Ishikawa (cell line): ENCODE measurements at regions not wholly inside any gene's neighbourhood (a gene's known extent, or its start where the extent isn't known, plus 50 kb on each side); places are given as distances from the start of the nearest gene placed in this dataset.
A peak's percentile ranks its signal among the peaks of the same experiment; 100 is the strongest.

ENCODE experiments used
- CEBPB ChIP-seq: IDR thresholded peaks from 2 replicates; pipeline ENCODE4 v1.6.1; 2012
- CREB1 ChIP-seq: IDR thresholded peaks from 2 replicates; pipeline ENCODE4 v1.6.1; 2012; ENCODE audit warnings: low read depth
- EGR1 ChIP-seq: IDR thresholded peaks from 2 replicates; pipeline ENCODE4 v1.6.1; 2012
- EP300 ChIP-seq: IDR thresholded peaks from 2 replicates; pipeline ENCODE4 v1.6.1; 2012; ENCODE audit warnings: borderline replicate concordance
- FOXM1 ChIP-seq: IDR thresholded peaks from 2 replicates; pipeline ENCODE4 v1.6.1; 2012; ENCODE audit warnings: low read depth, borderline replicate concordance
- NFIC ChIP-seq: IDR thresholded peaks from 2 replicates; pipeline ENCODE4 v1.6.1; 2012
- RAD21 ChIP-seq: IDR thresholded peaks from 2 replicates; pipeline ENCODE4 v1.6.1; 2012; ENCODE audit warnings: low read depth
- TAF1 ChIP-seq: IDR thresholded peaks from 2 replicates; pipeline ENCODE4 v1.6.1; 2012; ENCODE audit warnings: low read depth, mild to moderate bottlenecking
- TCF12 ChIP-seq: IDR thresholded peaks from 2 replicates; pipeline ENCODE4 v1.6.1; 2012; ENCODE audit warnings: low read depth
- TEAD4 ChIP-seq: IDR thresholded peaks from 2 replicates; pipeline ENCODE4 v1.6.1; 2012
- YY1 ChIP-seq: IDR thresholded peaks from 2 replicates; pipeline ENCODE4 v1.6.1; 2012; ENCODE audit warnings: low read depth
- ZBTB7A ChIP-seq: IDR thresholded peaks from 2 replicates; pipeline ENCODE4 v1.6.1; 2012; ENCODE audit warnings: low read depth
- TF ChIP-seq, protein P1 (sequence below): IDR thresholded peaks from 2 replicates; pipeline ENCODE4 v1.6.1; 2012
- TF ChIP-seq, protein P2 (sequence below): IDR thresholded peaks from 2 replicates; pipeline ENCODE4 v1.6.1; 2012
- TF ChIP-seq, protein P3 (sequence below): IDR thresholded peaks from 2 replicates; pipeline ENCODE4 v1.6.1; 2012; ENCODE audit warnings: low read depth, mild to moderate bottlenecking

DNA sequence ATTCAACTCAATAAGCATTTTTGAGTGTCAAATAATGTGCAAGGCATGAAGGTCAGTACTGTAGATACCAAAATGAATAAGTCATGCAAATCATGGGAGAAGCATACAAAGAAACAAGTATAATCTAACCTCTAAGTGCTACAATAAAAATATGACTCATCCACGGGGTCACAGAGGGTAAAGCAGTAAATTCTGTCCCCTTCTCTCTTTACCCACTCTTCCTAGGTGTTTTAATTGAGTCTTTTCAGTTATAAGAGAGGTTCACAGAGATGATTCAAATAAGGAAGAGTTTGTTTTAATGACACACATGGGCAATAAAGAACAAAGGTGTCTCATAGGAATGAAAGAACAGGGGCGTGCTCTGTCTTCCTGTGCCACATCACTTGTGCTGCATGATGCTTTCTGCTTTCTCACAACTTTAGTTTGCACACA lies 71.5 kb upstream of the DAAM1 start:
- TF ChIP-seq ZBTB7A (no peak), TAF1 (no peak), CREB1 (no peak), EP300 (no peak), NFIC (no peak)
- TF ChIP-seq, protein P1, sequence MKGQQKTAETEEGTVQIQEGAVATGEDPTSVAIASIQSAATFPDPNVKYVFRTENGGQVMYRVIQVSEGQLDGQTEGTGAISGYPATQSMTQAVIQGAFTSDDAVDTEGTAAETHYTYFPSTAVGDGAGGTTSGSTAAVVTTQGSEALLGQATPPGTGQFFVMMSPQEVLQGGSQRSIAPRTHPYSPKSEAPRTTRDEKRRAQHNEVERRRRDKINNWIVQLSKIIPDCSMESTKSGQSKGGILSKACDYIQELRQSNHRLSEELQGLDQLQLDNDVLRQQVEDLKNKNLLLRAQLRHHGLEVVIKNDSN = no peak

DNA sequence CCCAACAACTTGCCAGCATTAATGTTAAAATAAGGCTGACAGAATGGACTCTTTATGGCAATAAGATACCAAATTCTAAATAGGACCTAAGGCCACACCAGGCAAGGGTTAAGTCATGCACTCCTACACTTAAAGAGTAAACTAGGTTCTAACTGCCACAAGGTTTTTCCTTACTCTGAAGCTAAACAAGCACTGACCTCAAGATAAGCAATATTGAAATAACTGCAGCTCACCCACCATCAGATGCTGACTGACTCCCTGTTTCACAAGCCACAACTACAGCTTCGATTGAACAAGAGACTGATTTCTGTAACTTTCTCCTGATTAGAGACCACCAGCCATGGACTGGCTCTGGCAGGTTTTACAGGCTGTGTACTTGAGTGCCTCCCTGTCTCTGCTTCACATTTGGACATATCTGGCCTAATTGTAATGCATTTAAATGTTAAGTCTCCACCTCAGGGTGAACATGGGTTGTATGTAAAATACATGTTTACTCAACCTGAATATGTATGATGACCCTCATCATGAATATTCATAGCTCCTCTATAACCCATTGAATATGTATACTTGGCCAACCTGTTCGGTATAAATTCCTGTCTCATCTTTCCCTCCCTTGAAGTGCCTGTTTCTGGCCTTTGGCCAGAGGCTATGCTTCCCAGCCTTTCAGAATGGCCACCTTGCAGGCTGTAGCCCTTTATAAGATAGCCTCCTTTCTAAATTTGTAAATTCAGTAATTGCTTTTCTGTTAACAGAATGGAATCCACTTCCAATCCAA lies 70.5 kb upstream of the DAAM1 start:
- TF ChIP-seq EP300 (no peak), NFIC (no peak), TEAD4 (no peak), CREB1 (no peak), CEBPB (no peak), EGR1 (no peak), YY1 (no peak)
- TF ChIP-seq, protein P1 = no peak

DNA sequence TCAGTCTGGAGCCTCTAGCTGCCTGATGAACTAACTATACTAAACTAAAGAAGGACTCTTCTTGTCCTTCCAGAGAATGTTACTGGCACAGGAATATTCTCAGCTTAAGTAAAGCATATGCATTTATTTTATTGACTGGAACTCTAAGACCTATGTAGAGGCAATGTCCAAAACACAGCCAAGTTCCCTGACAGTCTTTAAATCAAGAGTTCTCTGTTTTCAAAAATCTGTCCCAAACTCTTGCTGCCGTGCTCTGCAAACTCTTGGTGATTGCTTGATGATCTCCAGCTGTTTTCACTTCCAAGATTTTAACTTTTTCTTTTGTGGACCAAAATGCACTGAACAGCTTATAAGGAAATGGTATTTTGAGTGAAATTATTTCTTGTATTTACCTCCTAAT lies 67.5 kb upstream of the DAAM1 start:
- TF ChIP-seq ZBTB7A (no peak), EGR1 (no peak), YY1 (no peak), FOXM1 (no peak), TEAD4 (no peak), EP300 (no peak), CEBPB (no peak), CREB1 (no peak), RAD21 (no peak), TCF12 (no peak), TAF1 (no peak), NFIC (no peak)
- TF ChIP-seq, protein P1 = no peak
- TF ChIP-seq, protein P2, sequence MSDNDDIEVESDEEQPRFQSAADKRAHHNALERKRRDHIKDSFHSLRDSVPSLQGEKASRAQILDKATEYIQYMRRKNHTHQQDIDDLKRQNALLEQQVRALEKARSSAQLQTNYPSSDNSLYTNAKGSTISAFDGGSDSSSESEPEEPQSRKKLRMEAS = no peak
- TF ChIP-seq, protein P3, sequence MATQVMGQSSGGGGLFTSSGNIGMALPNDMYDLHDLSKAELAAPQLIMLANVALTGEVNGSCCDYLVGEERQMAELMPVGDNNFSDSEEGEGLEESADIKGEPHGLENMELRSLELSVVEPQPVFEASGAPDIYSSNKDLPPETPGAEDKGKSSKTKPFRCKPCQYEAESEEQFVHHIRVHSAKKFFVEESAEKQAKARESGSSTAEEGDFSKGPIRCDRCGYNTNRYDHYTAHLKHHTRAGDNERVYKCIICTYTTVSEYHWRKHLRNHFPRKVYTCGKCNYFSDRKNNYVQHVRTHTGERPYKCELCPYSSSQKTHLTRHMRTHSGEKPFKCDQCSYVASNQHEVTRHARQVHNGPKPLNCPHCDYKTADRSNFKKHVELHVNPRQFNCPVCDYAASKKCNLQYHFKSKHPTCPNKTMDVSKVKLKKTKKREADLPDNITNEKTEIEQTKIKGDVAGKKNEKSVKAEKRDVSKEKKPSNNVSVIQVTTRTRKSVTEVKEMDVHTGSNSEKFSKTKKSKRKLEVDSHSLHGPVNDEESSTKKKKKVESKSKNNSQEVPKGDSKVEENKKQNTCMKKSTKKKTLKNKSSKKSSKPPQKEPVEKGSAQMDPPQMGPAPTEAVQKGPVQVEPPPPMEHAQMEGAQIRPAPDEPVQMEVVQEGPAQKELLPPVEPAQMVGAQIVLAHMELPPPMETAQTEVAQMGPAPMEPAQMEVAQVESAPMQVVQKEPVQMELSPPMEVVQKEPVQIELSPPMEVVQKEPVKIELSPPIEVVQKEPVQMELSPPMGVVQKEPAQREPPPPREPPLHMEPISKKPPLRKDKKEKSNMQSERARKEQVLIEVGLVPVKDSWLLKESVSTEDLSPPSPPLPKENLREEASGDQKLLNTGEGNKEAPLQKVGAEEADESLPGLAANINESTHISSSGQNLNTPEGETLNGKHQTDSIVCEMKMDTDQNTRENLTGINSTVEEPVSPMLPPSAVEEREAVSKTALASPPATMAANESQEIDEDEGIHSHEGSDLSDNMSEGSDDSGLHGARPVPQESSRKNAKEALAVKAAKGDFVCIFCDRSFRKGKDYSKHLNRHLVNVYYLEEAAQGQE = no peak

DNA sequence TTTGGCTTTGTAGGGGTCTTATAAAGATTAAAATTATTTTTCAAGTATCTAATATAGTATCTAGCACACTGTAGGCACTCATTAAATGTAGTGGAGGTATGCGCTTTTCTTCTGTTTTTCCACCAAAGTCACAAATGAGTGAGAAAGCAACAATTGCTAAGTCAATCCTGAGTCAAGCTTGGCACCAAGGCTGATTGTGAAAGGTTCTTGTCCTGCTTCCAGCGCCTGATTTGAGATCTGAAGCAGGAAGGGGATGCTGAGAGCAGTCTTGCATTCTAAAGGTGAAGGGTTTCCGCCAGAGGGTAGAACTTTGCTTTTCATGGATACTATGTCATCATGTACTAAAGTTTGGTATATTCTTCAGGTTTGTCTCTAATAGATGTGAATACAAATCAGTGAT lies 64.9 kb upstream of the DAAM1 start:
- TF ChIP-seq YY1 = no peak
- TF ChIP-seq, protein P1 = no peak
- no peak for TF ChIP-seq EGR1
- no peak for TF ChIP-seq CREB1
- no peak for TF ChIP-seq RAD21
- TF ChIP-seq, protein P2 = no peak
- no peak for TF ChIP-seq NFIC
- no peak for TF ChIP-seq TEAD4
- no peak for TF ChIP-seq EP300

DNA sequence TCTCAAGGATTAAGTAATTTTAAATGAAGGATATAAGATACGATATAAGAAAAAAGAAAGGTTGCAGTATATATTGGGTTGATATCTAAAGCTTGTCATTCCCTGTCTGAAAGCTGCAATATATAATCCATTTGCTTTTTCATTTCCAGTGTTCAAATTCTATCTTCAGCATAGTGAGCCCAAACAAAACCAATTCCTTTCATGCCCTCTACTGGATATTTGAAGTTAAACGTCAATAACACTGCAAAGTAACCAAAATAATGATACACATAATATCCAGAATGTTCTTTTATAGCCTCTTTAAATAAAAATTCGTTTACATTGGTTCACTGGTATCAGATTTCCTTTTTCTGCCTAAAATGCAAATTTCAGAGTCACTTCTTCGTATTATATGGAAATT lies 64.5 kb upstream of the DAAM1 start:
- TF ChIP-seq, protein P2 = no peak
- TF ChIP-seq YY1 (no peak), CEBPB (no peak), TEAD4 (no peak), RAD21 (peak; percentile 57)

DNA sequence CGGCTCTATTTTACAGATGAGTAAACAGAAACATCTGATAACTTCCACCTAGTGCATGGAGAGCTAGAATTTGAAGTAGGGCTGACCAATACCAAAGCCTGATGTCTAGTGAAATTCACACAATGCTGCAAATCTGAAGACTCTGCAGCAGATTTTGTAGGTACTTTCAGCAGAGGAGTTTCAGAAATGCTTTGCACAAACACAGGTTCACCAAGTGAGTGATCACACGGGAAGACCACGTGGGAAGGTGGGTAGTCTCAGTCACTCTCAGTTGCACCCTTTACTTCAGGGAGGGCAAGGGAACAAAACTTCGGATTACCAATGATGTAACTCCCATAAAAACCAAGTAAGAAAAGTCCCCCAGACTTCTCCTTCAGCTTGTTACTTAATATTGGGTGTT lies 63.3 kb upstream of the DAAM1 start:
- no peak for TF ChIP-seq TCF12
- no peak for TF ChIP-seq CREB1
- no peak for TF ChIP-seq RAD21
- no peak for TF ChIP-seq CEBPB
- TF ChIP-seq FOXM1 = no peak
